Vagina (tissue), 2 donors: ENCODE measurements at regions not wholly inside any gene's neighbourhood (a gene's known extent, or its start where the extent isn't known, plus 50 kb on each side); places are given as distances from the start of the nearest gene placed in this dataset.

Experiments used
- DNase-seq, 2 donors: peaks; one replicate each; pipeline ENCODE4 v3.0.0-alpha.2; 2017; ENCODE audit errors: extremely low spot score in 2 of 2
- H3K27ac ChIP-seq: fragments of 200-600 bp; sonication (generic); one replicate; pipeline ENCODE4 v1.5.1; 2019
- H3K27me3 ChIP-seq: fragments of 200-600 bp; sonication (generic); one replicate; pipeline ENCODE4 v1.5.1; 2019
- H3K36me3 ChIP-seq, 2 donors: fragments of 200-600 bp; sonication (generic); one replicate each; pipeline ENCODE4 v1.5.1; 2017 to 2019
- H3K4me1 ChIP-seq: fragments of 200-600 bp; sonication (generic); one replicate; pipeline ENCODE4 v1.5.1; 2019
- H3K4me3 ChIP-seq, 2 donors: fragments of 200-600 bp; sonication (generic); 1 replicate in 1 of 2; 2 replicates in 1 of 2; pipeline ENCODE4 v1.5.1; 2016 to 2019
- H3K9me3 ChIP-seq: fragments of 200-600 bp; sonication (generic); one replicate; pipeline ENCODE4 v1.5.1; 2019
- POLR2A ChIP-seq, 2 donors: fragments of 450-650 bp; IDR thresholded peaks; one replicate each; pipeline ENCODE4 v1.6.1; 2017; ENCODE audit warnings: antibody characterized with exemption in 2 of 2, mild to moderate bottlenecking in 2 of 2, moderate library complexity in 2 of 2
- POLR2AphosphoS5 ChIP-seq, 2 donors: sonication (generic); formaldehyde crosslinking; IDR thresholded peaks; one replicate each; pipeline ENCODE4 v1.9.0; 2017; ENCODE audit warnings: antibody characterized with exemption in 2 of 2, mild to moderate bottlenecking in 2 of 2, low read depth in 1 of 2; ENCODE audit not compliant: insufficient read depth in 1 of 2
- intact Hi-C: fragments of 100-400 bp; cut with DNase I; formaldehyde crosslinking; loops from one replicate; pipeline ENCODE4 v1.15.1; 2023
- TF ChIP-seq, protein P1 (sequence below), 3 experiments: fragments of 450-650 bp in 2 of 3; fragments of 200-600 bp in 1 of 3; sonication (generic) in 1 of 3; IDR thresholded peaks; one replicate each; pipeline ENCODE4 v1.5.1; 2017 to 2019; ENCODE audit warnings: antibody characterized with exemption in 3 of 3, mild to moderate bottlenecking in 2 of 3, moderate library complexity in 2 of 3

DNA sequence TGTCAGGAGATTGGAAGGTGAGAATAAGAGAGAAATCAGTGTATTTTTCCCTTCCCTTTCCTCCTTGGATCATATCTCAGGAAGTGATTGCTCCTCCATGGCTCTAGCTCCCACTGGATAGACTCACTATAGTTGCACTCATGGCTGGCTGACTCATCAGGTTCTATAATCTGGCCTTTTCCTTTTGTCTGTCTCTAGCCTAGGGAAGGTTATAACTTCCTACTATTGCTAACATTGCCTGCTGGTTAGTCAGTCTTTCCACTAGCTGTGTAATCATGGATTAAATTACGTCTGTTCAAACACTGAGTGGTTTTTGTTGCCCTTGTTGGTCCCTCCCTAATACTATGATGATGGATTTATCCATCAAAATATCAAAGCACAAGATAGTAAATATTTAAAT lies 195.5 kb upstream of the VEGFC start:
- no peaks in the 10 kb centered on the region for H3K27me3 ChIP-seq
- no peaks in the 10 kb centered on the region for H3K36me3 ChIP-seq
- TF ChIP-seq POLR2A (IDR thresholded peaks at IDR 0.05): no peak
- TF ChIP-seq, protein P1, sequence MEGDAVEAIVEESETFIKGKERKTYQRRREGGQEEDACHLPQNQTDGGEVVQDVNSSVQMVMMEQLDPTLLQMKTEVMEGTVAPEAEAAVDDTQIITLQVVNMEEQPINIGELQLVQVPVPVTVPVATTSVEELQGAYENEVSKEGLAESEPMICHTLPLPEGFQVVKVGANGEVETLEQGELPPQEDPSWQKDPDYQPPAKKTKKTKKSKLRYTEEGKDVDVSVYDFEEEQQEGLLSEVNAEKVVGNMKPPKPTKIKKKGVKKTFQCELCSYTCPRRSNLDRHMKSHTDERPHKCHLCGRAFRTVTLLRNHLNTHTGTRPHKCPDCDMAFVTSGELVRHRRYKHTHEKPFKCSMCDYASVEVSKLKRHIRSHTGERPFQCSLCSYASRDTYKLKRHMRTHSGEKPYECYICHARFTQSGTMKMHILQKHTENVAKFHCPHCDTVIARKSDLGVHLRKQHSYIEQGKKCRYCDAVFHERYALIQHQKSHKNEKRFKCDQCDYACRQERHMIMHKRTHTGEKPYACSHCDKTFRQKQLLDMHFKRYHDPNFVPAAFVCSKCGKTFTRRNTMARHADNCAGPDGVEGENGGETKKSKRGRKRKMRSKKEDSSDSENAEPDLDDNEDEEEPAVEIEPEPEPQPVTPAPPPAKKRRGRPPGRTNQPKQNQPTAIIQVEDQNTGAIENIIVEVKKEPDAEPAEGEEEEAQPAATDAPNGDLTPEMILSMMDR (IDR thresholded peaks at IDR 0.05): no peak
- TF ChIP-seq POLR2AphosphoS5 (IDR thresholded peaks at IDR 0.05; ENCODE audit: insufficient read depth in 1 of 2, low read depth in 1 of 2): no peak
- no peaks in the 10 kb centered on the region for H3K4me1 ChIP-seq
- H3K4me3 ChIP-seq: no peak overlapping the region
- DNase-seq: no peak
- H3K9me3 ChIP-seq: no peaks in the 10 kb centered on the region
- intact Hi-C loops: no loop called here
- H3K27ac ChIP-seq: no peak overlapping the region

DNA sequence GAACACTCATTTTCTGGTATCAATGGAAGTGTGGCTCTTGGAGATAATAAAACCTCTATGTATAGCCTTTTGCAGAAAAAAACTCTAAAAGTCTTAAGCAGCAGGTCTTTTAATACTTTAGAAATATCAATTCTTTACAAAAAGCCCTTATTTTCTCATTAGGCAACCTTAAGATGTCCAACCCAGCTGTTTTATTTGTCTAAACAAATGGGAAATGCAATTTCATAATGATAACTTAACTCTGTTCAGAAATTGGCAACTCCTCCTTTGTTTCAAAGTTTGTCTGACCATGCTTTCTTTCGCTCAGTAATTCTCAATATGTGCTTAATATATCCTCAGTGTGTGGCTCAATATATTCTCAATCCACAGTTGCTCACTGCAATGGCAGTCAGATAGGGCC lies 196.5 kb upstream of the VEGFC start:
- no peak overlapping the region for H3K27ac ChIP-seq
- no peak for DNase-seq
- H3K27me3 ChIP-seq: no peaks in the 10 kb centered on the region
- TF ChIP-seq POLR2AphosphoS5 (IDR thresholded peaks at IDR 0.05; ENCODE audit: insufficient read depth in 1 of 2, low read depth in 1 of 2) (no peak), POLR2A (IDR thresholded peaks at IDR 0.05) (no peak)
- TF ChIP-seq, protein P1 (IDR thresholded peaks at IDR 0.05): no peak
- H3K9me3 ChIP-seq: no peaks in the 10 kb centered on the region
- no peaks in the 10 kb centered on the region for H3K4me1 ChIP-seq
- intact Hi-C loops: no loop called here
- no peak overlapping the region for H3K4me3 ChIP-seq
- H3K36me3 ChIP-seq: no peaks in the 10 kb centered on the region

DNA sequence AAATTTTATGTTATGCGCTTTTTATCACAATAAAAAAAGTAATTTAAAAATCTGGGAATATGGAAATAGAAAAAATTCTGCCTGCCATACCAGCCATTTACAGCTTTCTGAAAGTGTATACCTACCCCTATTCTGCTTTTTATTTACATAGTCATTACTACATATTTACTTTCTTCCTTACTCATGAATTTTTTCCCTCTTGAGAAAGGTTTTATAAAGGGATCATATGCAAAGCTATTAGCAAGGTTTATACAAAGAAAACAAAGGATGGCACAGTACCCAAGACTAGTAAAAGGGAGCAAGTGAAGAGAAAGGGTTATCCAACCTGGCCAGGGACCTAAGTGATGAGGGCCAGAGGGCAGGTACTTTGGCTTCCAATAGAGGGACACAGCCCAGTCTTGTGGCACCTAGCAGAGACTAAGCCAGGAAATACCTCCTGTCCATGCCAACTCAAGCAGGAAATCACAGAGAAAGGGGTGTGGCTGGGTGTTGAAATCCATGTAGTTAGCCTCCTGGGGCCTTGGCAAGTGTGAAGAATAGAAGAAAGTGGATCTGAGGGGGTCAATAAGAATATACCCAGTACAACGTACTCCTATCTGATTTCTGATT lies 207.3 kb upstream of the VEGFC start:
- H3K36me3 ChIP-seq: no peaks in the 10 kb centered on the region
- H3K4me1 ChIP-seq: no peaks in the 10 kb centered on the region
- H3K9me3 ChIP-seq: no peaks in the 10 kb centered on the region
- H3K27ac ChIP-seq: no peak overlapping the region
- no peak for DNase-seq
- H3K4me3 ChIP-seq: no peak overlapping the region
- intact Hi-C loops: no loop called here
- no peaks in the 10 kb centered on the region for H3K27me3 ChIP-seq
- TF ChIP-seq POLR2A (IDR thresholded peaks at IDR 0.05): no peak
- TF ChIP-seq, protein P1 (IDR thresholded peaks at IDR 0.05): no peak
- no peak for TF ChIP-seq POLR2AphosphoS5 (IDR thresholded peaks at IDR 0.05; ENCODE audit: insufficient read depth in 1 of 2, low read depth in 1 of 2)

DNA sequence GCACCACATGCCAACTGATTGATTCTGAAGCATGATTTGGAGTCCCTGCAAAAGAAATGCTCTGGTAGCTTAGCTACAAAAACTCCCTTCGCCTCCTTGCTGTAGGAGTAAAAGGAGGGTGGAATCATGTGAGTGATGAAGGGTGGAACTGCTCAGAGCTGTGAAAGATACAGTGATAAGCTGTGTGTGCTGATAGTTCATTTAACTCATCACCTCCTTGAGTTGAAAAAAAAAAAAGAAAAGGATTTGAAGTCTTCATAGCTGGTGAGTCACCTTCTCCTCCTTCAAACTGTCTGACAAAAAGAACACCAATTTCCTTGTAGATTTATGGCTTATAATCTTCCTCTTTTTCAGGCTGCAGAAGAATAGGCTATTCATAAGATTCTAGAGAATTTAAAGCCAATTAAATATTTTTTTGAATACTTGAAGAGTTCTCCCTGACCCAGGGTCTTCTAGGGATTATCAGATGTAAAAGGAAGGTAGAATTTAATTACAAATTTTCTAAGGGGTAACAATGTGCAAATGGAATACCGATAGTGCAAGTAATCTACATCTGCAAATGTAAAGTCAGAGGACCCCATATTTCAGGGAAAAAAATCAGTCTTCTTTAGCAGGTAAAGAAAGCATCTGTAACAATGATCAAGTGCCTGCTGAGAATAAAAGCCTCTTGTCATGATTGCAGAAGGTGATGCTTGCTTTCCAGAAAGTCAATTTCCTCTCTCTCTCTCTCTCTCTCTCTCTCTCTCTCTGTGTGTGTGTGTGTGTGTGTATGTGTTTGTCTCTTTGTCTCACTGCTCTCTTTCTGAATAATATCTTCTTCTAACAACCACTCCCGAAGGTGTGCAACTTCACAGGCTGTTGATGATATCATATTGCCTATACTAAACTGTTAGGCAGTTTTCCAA lies 208.8 kb upstream of the VEGFC start:
- H3K27ac ChIP-seq: no peak overlapping the region
- H3K27me3 ChIP-seq: no peaks in the 10 kb centered on the region
- no peaks in the 10 kb centered on the region for H3K9me3 ChIP-seq
- no peak overlapping the region for H3K4me3 ChIP-seq
- DNase-seq: no peak
- TF ChIP-seq, protein P1 (IDR thresholded peaks at IDR 0.05): no peak
- no peak for TF ChIP-seq POLR2A (IDR thresholded peaks at IDR 0.05)
- TF ChIP-seq POLR2AphosphoS5 (IDR thresholded peaks at IDR 0.05; ENCODE audit: insufficient read depth in 1 of 2, low read depth in 1 of 2): no peak
- intact Hi-C loops: no loop called here
- H3K36me3 ChIP-seq: no peaks in the 10 kb centered on the region
- no peaks in the 10 kb centered on the region for H3K4me1 ChIP-seq
